Prostate gland (tissue), 2 donors: ENCODE measurements at regions not wholly inside any gene's neighbourhood (a gene's known extent, or its start where the extent isn't known, plus 50 kb on each side); places are given as distances from the start of the nearest gene placed in this dataset.

ENCODE experiments used
- DNase-seq: peaks from one replicate; pipeline ENCODE4 v3.0.0-alpha.2; 2019; ENCODE audit warnings: low spot score
- H3K27ac ChIP-seq, 2 donors: fragments of 200-600 bp; sonication (generic); 2 replicates each; pipeline ENCODE4 v1.5.1; 2017 to 2019
- H3K27me3 ChIP-seq: fragments of 200-600 bp; sonication (generic); replicated peaks from 2 replicates; pipeline ENCODE4 v1.5.1; 2019; ENCODE audit not compliant: insufficient read depth
- H3K36me3 ChIP-seq, 2 donors: fragments of 200-600 bp; sonication (generic); 1 replicate in 1 of 2; 2 replicates in 1 of 2; pipeline versions ENCODE4 v1.5.1 to v1.8.1; 2017 to 2019
- H3K4me1 ChIP-seq: fragments of 200-600 bp; sonication (generic); replicated peaks from 2 replicates; pipeline ENCODE4 v1.5.1; 2019
- H3K4me3 ChIP-seq, 2 donors: fragments of 200-600 bp; sonication (generic); 2 replicates each; pipeline ENCODE4 v1.5.1; 2017 to 2019
- H3K9me3 ChIP-seq: fragments of 200-600 bp; sonication (generic); 2 replicates; pipeline ENCODE4 v1.5.1; 2017
- CTCF ChIP-seq, 4 experiments: fragments of 200-600 bp in 2 of 4; fragments of 450-650 bp in 2 of 4; sonication (generic) in 2 of 4; IDR thresholded peaks; 1 replicate in 3 of 4; 2 replicates in 1 of 4; pipeline ENCODE4 v1.5.1; 2016 to 2019; ENCODE audit warnings: antibody characterized with exemption in 4 of 4, mild to moderate bottlenecking in 2 of 4, moderate library complexity in 2 of 4
- POLR2A ChIP-seq: fragments of 450-650 bp; IDR thresholded peaks from one replicate; pipeline ENCODE4 v1.6.1; 2016; ENCODE audit warnings: antibody characterized with exemption, mild to moderate bottlenecking
- POLR2AphosphoS5 ChIP-seq: sonication (generic); formaldehyde crosslinking; IDR thresholded peaks from one replicate; pipeline ENCODE4 v1.6.1; 2017; ENCODE audit warnings: antibody characterized with exemption
- WGBS: methylation state at CpG from one replicate; pipeline ENCODE4 v1.1.5; 2018; 5-methylcytosine and 5-hydroxymethylcytosine counted together
- intact Hi-C: fragments of 100-400 bp; cut with DNase I; formaldehyde crosslinking; loops from one replicate; pipeline ENCODE4 v1.14.2; 2022

GRCh38 chr13:100881291-100881864, 206.8 kb upstream of the TMTC4 start:
- H3K4me3 ChIP-seq: no peak overlapping the region
- no peak overlapping the region for H3K27ac ChIP-seq
- no peak for TF ChIP-seq CTCF (IDR thresholded peaks at IDR 0.05)
- 89% methylated on average over 7 of the region's 7 CpGs for WGBS
- H3K36me3 ChIP-seq: no peaks in the 10 kb centered on the region
- H3K4me1 ChIP-seq: no peaks in the 10 kb centered on the region
- intact Hi-C loops: no loop called here
- no peaks in the 10 kb centered on the region for H3K9me3 ChIP-seq
- DNase-seq: no peak
- H3K27me3 ChIP-seq: no peaks in the 10 kb centered on the region

GRCh38 chr13:100880166-100880565, 205.6 kb upstream of the TMTC4 start:
- no peak overlapping the region for H3K27ac ChIP-seq
- 59% methylated on average over 3 of the region's 3 CpGs for WGBS
- no peaks in the 10 kb centered on the region for H3K4me1 ChIP-seq
- no peak for DNase-seq
- H3K36me3 ChIP-seq: no peaks in the 10 kb centered on the region
- TF ChIP-seq POLR2AphosphoS5: no peak
- TF ChIP-seq POLR2A: no peak
- TF ChIP-seq CTCF (IDR thresholded peaks at IDR 0.05): no peak
- no peaks in the 10 kb centered on the region for H3K27me3 ChIP-seq
- no peak overlapping the region for H3K4me3 ChIP-seq
- intact Hi-C loops: no loop called here
- no peaks in the 10 kb centered on the region for H3K9me3 ChIP-seq

- no peaks in the 10 kb centered on the region for H3K4me1 ChIP-seq
Observed at GRCh38 chr13:100879255-100879654, 204.7 kb upstream of the TMTC4 start.

GRCh38 chr13:100876044-100876403, 201.4 kb upstream of the TMTC4 start:
- no peaks in the 10 kb centered on the region for H3K27me3 ChIP-seq
- 87% methylated on average over 2 of the region's 2 CpGs for WGBS
- intact Hi-C loops: no loop called here
- no peaks in the 10 kb centered on the region for H3K9me3 ChIP-seq
- no peak overlapping the region for H3K4me3 ChIP-seq
- H3K4me1 ChIP-seq: no peaks in the 10 kb centered on the region
- TF ChIP-seq CTCF (IDR thresholded peaks at IDR 0.05) (no peak), POLR2A (no peak), POLR2AphosphoS5 (no peak)
- H3K36me3 ChIP-seq: no peaks in the 10 kb centered on the region
- no peak overlapping the region for H3K27ac ChIP-seq
- DNase-seq: no peak

More at GRCh38 chr13:100879255-100879654, 204.7 kb upstream of the TMTC4 start:
- Histone ChIP-seq H3K27ac (no peak overlapping the region), H3K4me3 (no peak overlapping the region), H3K36me3 (no peaks in the 10 kb centered on the region), H3K9me3 (no peaks in the 10 kb centered on the region), H3K27me3 (no peaks in the 10 kb centered on the region)
- intact Hi-C loops: no loop called here
- 83% methylated on average over 5 of the region's 5 CpGs for WGBS
- TF ChIP-seq POLR2AphosphoS5: no peak
- TF ChIP-seq POLR2A: no peak
- no peak for TF ChIP-seq CTCF (IDR thresholded peaks at IDR 0.05)
- no peak for DNase-seq

DNA sequence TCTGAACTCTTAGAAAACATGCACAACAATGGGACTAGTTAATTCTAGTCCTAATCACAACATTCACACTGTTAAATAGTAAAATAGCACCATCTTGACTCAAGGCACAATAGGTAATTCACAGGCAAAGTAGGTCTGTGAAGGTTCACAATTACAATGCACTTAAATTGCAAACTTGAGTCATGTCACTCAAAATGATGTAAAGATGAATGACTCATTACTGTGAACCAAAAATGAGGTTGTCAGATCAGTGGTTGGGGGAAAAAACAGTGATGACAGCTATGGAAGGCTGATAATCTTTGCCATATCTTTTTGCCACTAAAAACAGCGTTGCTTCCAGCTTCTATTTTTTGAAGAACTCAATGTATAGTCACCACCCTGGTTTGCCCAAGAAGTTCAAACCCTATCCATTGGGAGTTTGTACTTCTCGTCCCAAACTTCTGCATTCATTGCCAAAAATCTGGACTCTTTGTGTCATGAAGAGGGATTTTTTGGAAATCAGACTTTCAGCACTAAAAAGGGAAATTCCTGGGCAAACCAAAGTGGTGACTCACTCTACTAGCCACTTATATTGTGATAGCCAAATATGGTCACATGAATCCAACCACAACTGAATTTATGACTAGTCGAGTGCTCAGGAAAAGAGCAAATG, 200.9 kb upstream of the TMTC4 start:
- Histone ChIP-seq H3K36me3 (no peaks in the 10 kb centered on the region), H3K27me3 (no peaks in the 10 kb centered on the region), H3K4me3 (no peak overlapping the region), H3K27ac (no peak overlapping the region), H3K4me1 (no peaks in the 10 kb centered on the region), H3K9me3 (no peaks in the 10 kb centered on the region)
- TF ChIP-seq POLR2A: no peak
- TF ChIP-seq CTCF (IDR thresholded peaks at IDR 0.05): no peak
- TF ChIP-seq POLR2AphosphoS5: no peak
- DNase-seq: no peak
- intact Hi-C loops: no loop called here
- WGBS: 63% methylated on average over 3 of the region's 3 CpGs
